A549 (cell line): ENCODE measurements at regions not wholly inside any gene's neighbourhood (a gene's known extent, or its start where the extent isn't known, plus 50 kb on each side); places are given as distances from the start of the nearest gene placed in this dataset.

ENCODE experiments used
- ATAC-seq, 2 experiments: fragments of 200-7000 bp in 1 of 2; fragments of >200 bp in 1 of 2; cut with Nextera tagmentation in 1 of 2; cut with Tn5 transposase in 1 of 2; 3 replicates each; pipeline versions ENCODE4 v1.8.0 to v1.9.1; 2018 to 2020; ENCODE audit warnings: mild to moderate bottlenecking in 1 of 2, moderate library complexity in 1 of 2
- CTCF ChIA-PET: fragments of 300-600 bp; sonication (Branson Sonifier 250); formaldehyde crosslinking; extraction: SDS; loops from one replicate; lab custom pipeline; 2021; ENCODE audit warnings: antibody characterized with exemption, inconsistent platforms; lab: Yijun Ruan, JAX
- POLR2A ChIA-PET: fragments of 350-600 bp; formaldehyde crosslinking; extraction: SDS; loops from one replicate; lab custom pipeline; 2021; ENCODE audit warnings: antibody characterized with exemption, inconsistent platforms; lab: Yijun Ruan, JAX
- DNase-seq, 2 experiments: peaks; one replicate each; pipeline versions ENCODE4 v3.0.0 to v3.0.0-alpha.2; 2011 to 2016; ENCODE audit warnings: low read depth in 1 of 2, low spot score in 1 of 2
- FAIRE-seq: peaks from 2 replicates; lab custom pipeline; 2011; peaks lifted over from hg19 to GRCh38; lab: Jason Lieb, UNC
- H3K27ac ChIP-seq, 2 experiments: fragments of >200 bp; sonication (Bioruptor Twin); formaldehyde crosslinking; 3 replicates each; pipeline ENCODE4 v1.5.1; 2016 to 2017
- H3K4me1 ChIP-seq: fragments of >200 bp; sonication (Bioruptor Twin); formaldehyde crosslinking; 3 replicates; pipeline ENCODE4 v1.6.1; 2016
- H3K4me2 ChIP-seq: fragments of >200 bp; sonication (Bioruptor Twin); formaldehyde crosslinking; 3 replicates; pipeline ENCODE4 v1.6.1; 2016
- H3K4me3 ChIP-seq: fragments of >200 bp; sonication (Bioruptor Twin); formaldehyde crosslinking; 3 replicates; pipeline ENCODE4 v1.5.1; 2016
- H3K9me3 ChIP-seq: fragments of >200 bp; sonication (Bioruptor Twin); formaldehyde crosslinking; 3 replicates; pipeline ENCODE4 v1.6.1; 2016
- BCL3 ChIP-seq: fragments of >200 bp; sonication (Bioruptor Twin); formaldehyde crosslinking; IDR thresholded peaks from 3 replicates; pipeline ENCODE4 v1.6.1; 2016
- BHLHE40 ChIP-seq: IDR thresholded peaks from 2 replicates; pipeline ENCODE4 v1.6.1; 2012; ENCODE audit warnings: low read depth, low read length, inconsistent platforms
- CBX2 ChIP-seq: fragments of 200-600 bp; sonication (generic); IDR thresholded peaks from 2 replicates; pipeline ENCODE4 v1.6.1; 2016; ENCODE audit warnings: low read depth, mild to moderate bottlenecking, borderline replicate concordance
- EHMT2 ChIP-seq: fragments of 200-600 bp; sonication (generic); IDR thresholded peaks from 2 replicates; pipeline ENCODE4 v1.6.1; 2016; ENCODE audit warnings: antibody characterized with exemption, low read depth, mild to moderate bottlenecking, moderate library complexity
- ELK1 ChIP-seq: fragments of 150-350 bp; IDR thresholded peaks from 2 replicates; pipeline ENCODE4 v1.6.1; 2014; ENCODE audit warnings: low read depth, mild to moderate bottlenecking, low read length
- ESRRA ChIP-seq: fragments of 150-350 bp; IDR thresholded peaks from 2 replicates; pipeline ENCODE4 v1.6.1; 2014; ENCODE audit warnings: mild to moderate bottlenecking, low read length, borderline replicate concordance
- FOSL2 ChIP-seq, 2 experiments: fragments of 450-650 bp in 1 of 2; fragments of >200 bp in 1 of 2; sonication (Bioruptor Twin) in 1 of 2; formaldehyde crosslinking; IDR thresholded peaks; 2 replicates each; pipeline versions ENCODE4 v1.5.0 to v1.6.1; 2016 to 2020; ENCODE audit warnings: mild to moderate bottlenecking in 1 of 2, moderate library complexity in 1 of 2
- HEYL ChIP-seq: fragments of 250-450 bp; sonication (Bioruptor Pico); IDR thresholded peaks from 2 replicates; pipeline ENCODE4 v1.8.0; 2021; ENCODE audit warnings: mild to moderate bottlenecking, moderate library complexity
- JUN ChIP-seq, 2 experiments: fragments of >200 bp; sonication (Bioruptor Twin); formaldehyde crosslinking; IDR thresholded peaks; 2 replicates in 1 of 2; 3 replicates in 1 of 2; pipeline ENCODE4 v1.6.1; 2016 to 2017
- JUNB ChIP-seq: fragments of >200 bp; sonication (Bioruptor Twin); formaldehyde crosslinking; IDR thresholded peaks from 2 replicates; pipeline ENCODE4 v1.6.1; 2016
- KDM1A ChIP-seq: fragments of 200-600 bp; sonication (generic); IDR thresholded peaks from 2 replicates; pipeline ENCODE4 v1.6.1; 2016; ENCODE audit warnings: low read depth, mild to moderate bottlenecking
- MAX ChIP-seq: IDR thresholded peaks from 2 replicates; pipeline ENCODE4 v1.6.1; 2012
- MAZ ChIP-seq: fragments of 150-350 bp; IDR thresholded peaks from 2 replicates; pipeline ENCODE4 v1.6.1; 2014; ENCODE audit warnings: antibody characterized with exemption, low read depth, low read length, borderline replicate concordance
- MYC ChIP-seq: IDR thresholded peaks from 2 replicates; pipeline ENCODE4 v1.6.1; 2012; ENCODE audit warnings: mild to moderate bottlenecking, inconsistent platforms, low read length, improper control_type of control experiment, borderline replicate concordance
- NPAS2 ChIP-seq: fragments of 250-450 bp; sonication (Bioruptor Pico); IDR thresholded peaks from 2 replicates; pipeline ENCODE4 v1.8.0; 2022; ENCODE audit warnings: mild to moderate bottlenecking, moderate library complexity, borderline replicate concordance
- NR3C1 ChIP-seq: fragments of >200 bp; sonication (Bioruptor Twin); formaldehyde crosslinking; IDR thresholded peaks from 3 replicates; pipeline ENCODE4 v1.6.1; 2017
- PBX3 ChIP-seq: IDR thresholded peaks from 2 replicates; pipeline ENCODE4 v1.6.1; 2012
- PHF8 ChIP-seq: fragments of 200-600 bp; sonication (generic); IDR thresholded peaks from 2 replicates; pipeline ENCODE4 v1.6.1; 2016; ENCODE audit warnings: low read depth, mild to moderate bottlenecking, antibody characterized with exemption, moderate library complexity, borderline replicate concordance
- RARB ChIP-seq: fragments of 250-450 bp; sonication (Bioruptor Pico); IDR thresholded peaks from 2 replicates; pipeline ENCODE4 v1.8.0; 2021; ENCODE audit warnings: mild to moderate bottlenecking, moderate library complexity
- SREBF2 ChIP-seq: fragments of 450-650 bp; IDR thresholded peaks from 2 replicates; pipeline ENCODE4 v1.6.1; 2014; ENCODE audit warnings: mild to moderate bottlenecking, moderate library complexity
- TFCP2L1 ChIP-seq: fragments of 250-450 bp; sonication (Bioruptor Pico); IDR thresholded peaks from 2 replicates; pipeline ENCODE4 v1.5.0; 2021; ENCODE audit warnings: mild to moderate bottlenecking
- USF2 ChIP-seq: fragments of 450-650 bp; IDR thresholded peaks from 2 replicates; pipeline ENCODE4 v1.6.1; 2014; ENCODE audit warnings: antibody characterized with exemption
- ZSCAN20 ChIP-seq: fragments of 250-450 bp; sonication (Bioruptor Pico); IDR thresholded peaks from 2 replicates; pipeline ENCODE4 v1.8.0; 2022; ENCODE audit warnings: mild to moderate bottlenecking, moderate library complexity
- WGBS: methylation state at CpG from one replicate; pipeline ENCODE4 v1.1.6; 2017; ENCODE audit errors: missing lambda C conversion rate; 5-methylcytosine and 5-hydroxymethylcytosine counted together

- H3K4me2 ChIP-seq = no peak overlapping the region
- H3K4me1 ChIP-seq = no peaks in the 10 kb centered on the region
- POLR2A ChIA-PET = no interaction called here
- DNase-seq = no peak
- no peaks in the 10 kb centered on the region for H3K9me3 ChIP-seq
- WGBS = 31% methylated on average over 2 of the region's 2 CpGs
- H3K4me3 ChIP-seq = no peak overlapping the region
- FAIRE-seq = no peak
- CTCF ChIA-PET = no interaction called here
- no peak overlapping the region for H3K27ac ChIP-seq
- ATAC-seq = no peak
- TF ChIP-seq JUNB = no peak
- TF ChIP-seq RARB (CRISPR knock-in tag) = no peak
- no peak for TF ChIP-seq NR3C1
- TF ChIP-seq FOSL2 (IDR thresholded peaks at IDR 0.05) = no peak
- no peak for TF ChIP-seq FOSL2 (CRISPR knock-in tag; IDR thresholded peaks at IDR 0.05)
- no peak for TF ChIP-seq ZSCAN20 (CRISPR knock-in tag)
- TF ChIP-seq ESRRA = no peak
- no peak for TF ChIP-seq MYC
- no peak for TF ChIP-seq MAX
- no peak for TF ChIP-seq CBX2
- TF ChIP-seq TFCP2L1 (CRISPR knock-in tag) = no peak
- no peak for TF ChIP-seq EHMT2
- TF ChIP-seq BCL3 = no peak
- TF ChIP-seq BHLHE40 = no peak
- TF ChIP-seq JUN (IDR thresholded peaks at IDR 0.05) = no peak
- no peak for TF ChIP-seq PHF8
- no peak for TF ChIP-seq SREBF2
- no peak for TF ChIP-seq ELK1
- TF ChIP-seq, all 56 proteins: peak for 0
Observed at GRCh38 chr13:64057372-64058020, 2641.8 kb upstream of the PCDH20 start.

GRCh38 chr13:64054321-64054720, 2638.7 kb upstream of the PCDH20 start:
- 8% methylated on average over 1 of the region's 1 CpG for WGBS
- no peak overlapping the region for H3K4me2 ChIP-seq

More at GRCh38 chr13:64054321-64054720, 2638.7 kb upstream of the PCDH20 start:
- ATAC-seq (no peak), DNase-seq (no peak), FAIRE-seq (no peak)
- Histone ChIP-seq H3K9me3 (no peaks in the 10 kb centered on the region), H3K4me3 (no peak overlapping the region), H3K27ac (no peak overlapping the region), H3K4me1 (no peaks in the 10 kb centered on the region)
- POLR2A ChIA-PET = no interaction called here
- TF ChIP-seq ZSCAN20 (CRISPR knock-in tag) (no peak), MAX (no peak), USF2 (no peak), HEYL (CRISPR knock-in tag) (no peak), BCL3 (no peak), KDM1A (no peak), MAZ (no peak), PBX3 (no peak), ESRRA (no peak), NPAS2 (no peak), TFCP2L1 (CRISPR knock-in tag) (no peak)
- CTCF ChIA-PET = no interaction called here
